ENCODE measurements at regions not wholly inside any gene's neighbourhood (a gene's known extent, or its start where the extent isn't known, plus 50 kb on each side); places are given as distances from the start of the nearest gene placed in this dataset.

DNA sequence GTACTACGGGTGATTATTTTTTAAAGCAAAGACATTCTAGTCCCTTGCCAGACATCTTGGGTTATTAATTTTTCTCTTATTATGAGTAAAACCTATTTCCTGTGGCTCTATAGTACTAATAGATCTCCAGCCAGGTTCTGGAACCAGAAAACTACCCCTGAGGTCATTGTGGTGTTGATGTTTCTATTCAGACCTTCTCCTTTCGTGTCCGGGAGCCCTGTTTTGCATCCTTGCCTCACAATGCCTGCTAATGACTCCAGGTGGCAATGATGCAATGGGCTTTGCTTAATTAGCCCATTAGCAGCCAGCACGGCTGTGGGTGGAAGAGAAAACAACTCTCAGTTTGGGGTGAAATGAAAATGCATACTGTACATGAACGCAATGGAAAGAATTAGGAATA, 62.9 kb upstream of the ARG1 start:
- no peak overlapping the region for H3K27ac ChIP-seq (ENCODE audit: low read depth in 2 of 2, low read length in 2 of 2)
- peaks cover 0 to 3% (median 0%) of the 10 kb centered on the region in 3 donors for H3K9me3 ChIP-seq (ENCODE audit: control insufficient read depth in 2 of 3, insufficient read depth in 1 of 3, low read length in 3 of 3)
- no peak for FAIRE-seq
- no peak overlapping the region for H3K9ac ChIP-seq (ENCODE audit: low read length in 3 of 3)
- no peak overlapping the region for H3K4me3 ChIP-seq (ENCODE audit: low read length in 3 of 3)
- DNase-seq, result no peak
- no peaks in the 10 kb centered on the region for H3K4me1 ChIP-seq (ENCODE audit: control insufficient read depth in 2 of 3, insufficient read depth in 2 of 3, low read depth in 1 of 3, low read length in 3 of 3)
- TF ChIP-seq, protein P1, sequence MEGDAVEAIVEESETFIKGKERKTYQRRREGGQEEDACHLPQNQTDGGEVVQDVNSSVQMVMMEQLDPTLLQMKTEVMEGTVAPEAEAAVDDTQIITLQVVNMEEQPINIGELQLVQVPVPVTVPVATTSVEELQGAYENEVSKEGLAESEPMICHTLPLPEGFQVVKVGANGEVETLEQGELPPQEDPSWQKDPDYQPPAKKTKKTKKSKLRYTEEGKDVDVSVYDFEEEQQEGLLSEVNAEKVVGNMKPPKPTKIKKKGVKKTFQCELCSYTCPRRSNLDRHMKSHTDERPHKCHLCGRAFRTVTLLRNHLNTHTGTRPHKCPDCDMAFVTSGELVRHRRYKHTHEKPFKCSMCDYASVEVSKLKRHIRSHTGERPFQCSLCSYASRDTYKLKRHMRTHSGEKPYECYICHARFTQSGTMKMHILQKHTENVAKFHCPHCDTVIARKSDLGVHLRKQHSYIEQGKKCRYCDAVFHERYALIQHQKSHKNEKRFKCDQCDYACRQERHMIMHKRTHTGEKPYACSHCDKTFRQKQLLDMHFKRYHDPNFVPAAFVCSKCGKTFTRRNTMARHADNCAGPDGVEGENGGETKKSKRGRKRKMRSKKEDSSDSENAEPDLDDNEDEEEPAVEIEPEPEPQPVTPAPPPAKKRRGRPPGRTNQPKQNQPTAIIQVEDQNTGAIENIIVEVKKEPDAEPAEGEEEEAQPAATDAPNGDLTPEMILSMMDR (IDR thresholded peaks at IDR 0.05; ENCODE audit: borderline replicate concordance, extremely low read depth, insufficient read depth), result no peak
- intact Hi-C loops (cut with DNase I), result no loop called here
- H3K27me3 ChIP-seq (ENCODE audit: control insufficient read depth, insufficient read depth, low read length), result no peaks in the 10 kb centered on the region
- no peaks in the 10 kb centered on the region for H3K36me3 ChIP-seq (ENCODE audit: control insufficient read depth in 2 of 3, insufficient read depth in 3 of 3, low read length in 3 of 3)

DNA sequence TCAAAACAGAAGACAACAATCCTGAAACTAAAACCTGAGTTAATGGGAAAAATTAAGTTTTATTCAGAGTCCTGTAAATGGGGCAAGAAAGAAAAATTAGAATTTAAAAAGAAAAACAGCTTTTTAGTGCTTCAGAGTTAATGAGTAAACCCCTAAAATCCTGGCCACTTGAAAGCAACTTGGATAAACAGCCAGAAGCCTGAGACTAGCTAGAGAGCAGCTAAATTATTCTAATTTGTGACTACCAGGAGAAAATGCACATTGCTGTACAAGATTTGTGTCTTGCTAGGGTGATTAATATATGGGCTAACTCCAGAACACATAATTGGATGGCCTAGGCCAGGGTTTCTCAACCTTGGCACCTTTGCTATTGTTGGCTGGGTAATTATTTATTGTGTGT, 62.4 kb upstream of the ARG1 start:
- no peak overlapping the region for H3K4me3 ChIP-seq (ENCODE audit: low read length in 3 of 3)
- H3K9me3 ChIP-seq (ENCODE audit: control insufficient read depth in 2 of 3, insufficient read depth in 1 of 3, low read length in 3 of 3), result peaks cover 0 to 7% (median 0%) of the 10 kb centered on the region in 3 donors
- H3K36me3 ChIP-seq (ENCODE audit: control insufficient read depth in 2 of 3, insufficient read depth in 3 of 3, low read length in 3 of 3), result no peaks in the 10 kb centered on the region
- FAIRE-seq, result no peak
- intact Hi-C loops (cut with DNase I), result no loop called here
- H3K9ac ChIP-seq (ENCODE audit: low read length in 3 of 3), result no peak overlapping the region
- no peaks in the 10 kb centered on the region for H3K27me3 ChIP-seq (ENCODE audit: control insufficient read depth, insufficient read depth, low read length)
- no peak for DNase-seq
- TF ChIP-seq, protein P1 (IDR thresholded peaks at IDR 0.05; ENCODE audit: borderline replicate concordance, extremely low read depth, insufficient read depth), result no peak
- no peaks in the 10 kb centered on the region for H3K4me1 ChIP-seq (ENCODE audit: control insufficient read depth in 2 of 3, insufficient read depth in 2 of 3, low read depth in 1 of 3, low read length in 3 of 3)
- no peak overlapping the region for H3K27ac ChIP-seq (ENCODE audit: low read depth in 2 of 2, low read length in 2 of 2)

DNA sequence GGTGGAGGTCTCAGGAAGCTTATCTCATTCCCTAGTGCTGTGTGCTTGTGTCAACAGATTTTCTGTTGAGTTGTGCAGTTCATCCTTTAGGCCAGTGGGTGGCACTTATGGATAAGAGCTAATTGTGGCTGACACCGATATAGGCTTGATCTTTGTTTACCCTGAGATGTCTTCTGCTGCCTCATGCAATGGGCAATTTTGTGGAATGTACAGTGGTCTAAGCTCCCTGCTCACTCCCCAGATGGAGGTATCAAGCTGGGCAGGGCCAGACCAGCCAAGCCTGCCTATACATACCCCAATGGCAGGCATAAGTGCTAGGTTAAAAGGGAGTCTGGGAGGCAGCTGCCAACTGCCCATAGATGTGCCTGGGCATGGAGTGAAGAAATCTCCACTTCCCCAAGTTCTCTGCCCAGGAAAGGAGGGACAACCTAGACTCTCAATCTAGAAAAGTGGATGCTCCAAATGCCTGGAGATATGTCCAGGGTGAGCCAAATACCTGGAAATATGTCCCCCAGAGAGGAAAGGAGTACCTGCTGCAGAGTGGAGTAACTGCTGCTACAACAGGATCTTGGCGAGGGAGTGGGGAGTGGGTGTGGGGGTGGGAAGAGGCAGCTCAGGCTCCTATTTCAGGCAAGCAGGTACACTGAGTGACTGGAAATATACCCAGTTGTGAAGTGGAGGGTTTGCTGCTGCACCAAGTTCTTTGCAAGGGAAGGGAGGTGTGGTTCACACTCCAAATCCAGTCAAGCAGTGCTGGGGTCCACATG, 53.2 kb upstream of the ARG1 start:
- intact Hi-C loops (cut with DNase I), result no loop called here

More for the DNA sequence above, 53.2 kb upstream of the ARG1 start:
- Histone ChIP-seq H3K9ac (ENCODE audit: low read length in 3 of 3) (no peak overlapping the region), H3K27ac (ENCODE audit: low read depth in 2 of 2, low read length in 2 of 2) (no peak overlapping the region), H3K4me3 (ENCODE audit: low read length in 3 of 3) (no peak overlapping the region), H3K27me3 (ENCODE audit: control insufficient read depth, insufficient read depth, low read length) (no peaks in the 10 kb centered on the region), H3K36me3 (ENCODE audit: control insufficient read depth in 2 of 3, insufficient read depth in 3 of 3, low read length in 3 of 3) (no peaks in the 10 kb centered on the region), H3K9me3 (ENCODE audit: control insufficient read depth in 2 of 3, insufficient read depth in 1 of 3, low read length in 3 of 3) (peaks cover 0 to 8% (median 3%) of the 10 kb centered on the region in 3 donors), H3K4me1 (ENCODE audit: control insufficient read depth in 2 of 3, insufficient read depth in 2 of 3, low read depth in 1 of 3, low read length in 3 of 3) (no peaks in the 10 kb centered on the region)
- TF ChIP-seq, protein P1 (IDR thresholded peaks at IDR 0.05; ENCODE audit: borderline replicate concordance, extremely low read depth, insufficient read depth), result peak; percentile 45
- no peak for FAIRE-seq
- peak in 2 of 5 donors; percentile 8 to 23 for DNase-seq
